ENCODE measurements at regions not wholly inside any gene's neighbourhood (a gene's known extent, or its start where the extent isn't known, plus 50 kb on each side); places are given as distances from the start of the nearest gene placed in this dataset.

DNA sequence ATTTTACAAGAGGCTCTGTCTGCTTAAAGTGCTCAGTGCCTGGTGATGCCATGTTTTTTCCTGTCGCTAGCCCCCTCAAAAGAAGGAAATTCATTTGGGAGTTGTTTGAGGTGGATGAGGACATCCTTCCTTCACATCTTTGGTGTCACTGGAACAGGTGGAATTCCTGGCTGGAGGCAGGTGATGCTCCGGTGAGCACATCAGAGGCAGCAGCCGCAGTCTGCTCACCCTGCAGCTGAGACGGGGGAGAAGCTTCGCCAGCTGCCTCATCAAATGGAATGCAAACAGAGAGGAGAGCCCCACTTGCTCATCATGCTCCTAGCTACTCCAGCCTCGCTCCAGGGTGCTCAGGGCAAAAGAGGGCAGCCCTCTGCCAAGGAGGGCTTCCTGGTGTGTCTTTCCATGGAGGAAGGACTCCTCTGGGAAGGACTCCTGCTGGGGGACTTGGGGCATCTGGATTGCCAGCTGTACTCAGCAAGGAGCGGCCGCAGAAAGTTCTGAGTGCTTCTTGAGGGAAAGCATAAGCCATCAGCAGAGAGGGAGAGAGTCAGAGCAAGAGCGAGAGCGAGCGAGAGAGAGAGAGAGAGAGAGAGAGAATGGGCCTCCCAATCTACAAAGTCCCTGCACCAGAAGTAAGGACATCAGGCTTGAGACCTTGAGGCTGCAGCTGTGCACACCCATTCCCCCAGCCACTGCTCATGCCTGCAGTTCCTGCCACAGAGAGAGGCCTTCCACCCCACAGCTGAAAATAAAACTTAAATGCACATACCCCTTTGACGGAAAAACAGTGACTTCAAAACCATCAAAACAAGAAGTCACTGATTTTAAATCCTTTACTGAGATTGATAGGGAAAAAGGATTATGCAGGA is 74.3 kb upstream of the UBL3 start:
- Histone ChIP-seq H3K4me1 (peaks cover 16 to 31% (median 24%) of the 10 kb centered on the region in 4 donors), H3K36me3 (no peaks in the 10 kb centered on the region), H3K9me3 (no peaks in the 10 kb centered on the region), H3K27me3 (no peaks in the 10 kb centered on the region), H3K27ac (peak overlapping the region; percentile 77 to 85 (median 78)), H3K4me3 (no peak overlapping the region)
- TF ChIP-seq, protein P1, sequence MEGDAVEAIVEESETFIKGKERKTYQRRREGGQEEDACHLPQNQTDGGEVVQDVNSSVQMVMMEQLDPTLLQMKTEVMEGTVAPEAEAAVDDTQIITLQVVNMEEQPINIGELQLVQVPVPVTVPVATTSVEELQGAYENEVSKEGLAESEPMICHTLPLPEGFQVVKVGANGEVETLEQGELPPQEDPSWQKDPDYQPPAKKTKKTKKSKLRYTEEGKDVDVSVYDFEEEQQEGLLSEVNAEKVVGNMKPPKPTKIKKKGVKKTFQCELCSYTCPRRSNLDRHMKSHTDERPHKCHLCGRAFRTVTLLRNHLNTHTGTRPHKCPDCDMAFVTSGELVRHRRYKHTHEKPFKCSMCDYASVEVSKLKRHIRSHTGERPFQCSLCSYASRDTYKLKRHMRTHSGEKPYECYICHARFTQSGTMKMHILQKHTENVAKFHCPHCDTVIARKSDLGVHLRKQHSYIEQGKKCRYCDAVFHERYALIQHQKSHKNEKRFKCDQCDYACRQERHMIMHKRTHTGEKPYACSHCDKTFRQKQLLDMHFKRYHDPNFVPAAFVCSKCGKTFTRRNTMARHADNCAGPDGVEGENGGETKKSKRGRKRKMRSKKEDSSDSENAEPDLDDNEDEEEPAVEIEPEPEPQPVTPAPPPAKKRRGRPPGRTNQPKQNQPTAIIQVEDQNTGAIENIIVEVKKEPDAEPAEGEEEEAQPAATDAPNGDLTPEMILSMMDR (IDR thresholded peaks at IDR 0.05) = peak in 1 of 6 experiments; percentile 18
- TF ChIP-seq EP300 (IDR thresholded peaks at IDR 0.05) = no peak
- DNase-seq (no peak), ATAC-seq (ENCODE audit: low FRiP score in 2 of 2) (peak in 1 of 2 donors; percentile 5)
- 65 to 71% methylated on average over 9 to 12 of the region's 12 CpGs for WGBS, 2 donors

DNA sequence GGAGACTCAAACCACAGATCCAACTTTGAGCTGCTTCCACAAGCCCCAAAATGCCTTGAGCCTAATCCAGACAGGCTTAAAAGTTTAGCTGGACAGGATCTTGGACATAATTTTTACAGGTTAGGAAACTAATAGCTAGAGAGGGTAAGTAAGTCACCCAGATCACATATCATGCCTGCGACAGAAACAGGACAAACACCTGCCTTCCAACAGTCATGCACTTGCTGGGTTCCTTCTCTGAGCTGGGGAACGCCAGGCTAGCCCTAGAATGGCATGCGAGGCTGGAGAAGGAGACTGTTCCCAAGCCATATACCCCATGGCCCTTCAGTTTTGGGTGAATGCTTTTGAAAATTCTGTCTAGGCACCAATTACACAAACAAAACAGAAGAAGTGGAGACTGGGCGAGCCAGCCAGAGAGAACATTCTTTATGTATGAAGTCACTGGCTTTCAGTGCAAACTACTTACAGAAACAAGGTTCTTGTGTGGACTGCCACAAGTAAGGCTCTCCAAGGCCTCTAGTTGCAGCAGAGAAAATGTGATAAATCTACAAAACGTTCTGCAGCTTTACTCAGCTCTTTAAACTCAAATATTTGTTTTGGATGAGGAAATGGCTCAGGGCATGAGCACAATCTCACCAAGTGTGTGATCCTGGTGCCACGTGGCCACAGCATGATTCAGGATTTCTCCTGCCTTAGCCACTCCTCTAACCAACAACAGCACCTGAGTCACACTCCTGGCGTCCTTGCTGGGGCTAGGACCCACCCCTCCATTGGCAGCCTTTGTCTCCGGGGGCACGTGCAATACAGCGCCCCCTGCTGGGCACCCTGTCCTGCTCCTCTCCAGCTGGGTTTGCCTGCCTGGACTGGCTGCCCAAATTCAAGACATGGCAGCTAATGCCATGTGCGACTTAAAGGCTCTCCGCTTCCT is 73.4 kb upstream of the UBL3 start:
- peak; percentile 91 to 93 for ATAC-seq (ENCODE audit: low FRiP score in 2 of 2)
- H3K36me3 ChIP-seq = no peaks in the 10 kb centered on the region
- no peaks in the 10 kb centered on the region for H3K27me3 ChIP-seq
- WGBS, 2 donors = 34 to 37% methylated on average over 8 to 12 of the region's 12 CpGs
- H3K9me3 ChIP-seq = no peaks in the 10 kb centered on the region
- DNase-seq = peak; percentile 83 to 93
- H3K4me1 ChIP-seq = peaks cover 16 to 31% (median 24%) of the 10 kb centered on the region in 4 donors
- peak overlapping the region; percentile 77 to 85 (median 82) for H3K27ac ChIP-seq
- TF ChIP-seq POLR2A (IDR thresholded peaks at IDR 0.05) (peak in 1 of 4 donors; percentile 16), POLR2AphosphoS5 (IDR thresholded peaks at IDR 0.05) (peak; percentile 56 to 60), EP300 (IDR thresholded peaks at IDR 0.05) (peak in 1 of 4 donors; percentile 87)
- TF ChIP-seq, protein P1 (IDR thresholded peaks at IDR 0.05) = peak; percentile 62 to 93 (median 84)
- H3K4me3 ChIP-seq = no peak overlapping the region

DNA sequence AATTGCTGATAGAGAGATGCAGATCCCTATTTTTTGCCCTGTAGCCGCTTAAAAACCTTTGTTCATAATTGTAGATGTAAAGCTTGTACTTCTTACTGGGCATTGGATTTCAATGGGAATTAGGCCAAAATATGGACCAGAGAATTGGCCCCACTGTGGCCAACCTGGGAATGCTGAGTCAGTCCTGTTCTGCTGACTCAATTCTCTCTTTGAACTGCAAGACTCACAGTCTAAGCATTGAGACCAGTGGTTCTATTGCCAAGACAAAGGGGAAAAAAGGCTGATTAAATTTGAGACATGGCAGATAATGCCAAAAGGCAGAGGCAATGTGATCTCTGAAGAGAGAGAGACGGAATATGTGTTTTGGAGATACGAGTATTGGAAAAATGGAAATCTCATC is 72.5 kb upstream of the UBL3 start:
- peak overlapping the region; percentile 77 to 85 (median 82) for H3K27ac ChIP-seq
- WGBS, 2 donors = 93 to 96% methylated on average over 3 of the region's 3 CpGs

DNA sequence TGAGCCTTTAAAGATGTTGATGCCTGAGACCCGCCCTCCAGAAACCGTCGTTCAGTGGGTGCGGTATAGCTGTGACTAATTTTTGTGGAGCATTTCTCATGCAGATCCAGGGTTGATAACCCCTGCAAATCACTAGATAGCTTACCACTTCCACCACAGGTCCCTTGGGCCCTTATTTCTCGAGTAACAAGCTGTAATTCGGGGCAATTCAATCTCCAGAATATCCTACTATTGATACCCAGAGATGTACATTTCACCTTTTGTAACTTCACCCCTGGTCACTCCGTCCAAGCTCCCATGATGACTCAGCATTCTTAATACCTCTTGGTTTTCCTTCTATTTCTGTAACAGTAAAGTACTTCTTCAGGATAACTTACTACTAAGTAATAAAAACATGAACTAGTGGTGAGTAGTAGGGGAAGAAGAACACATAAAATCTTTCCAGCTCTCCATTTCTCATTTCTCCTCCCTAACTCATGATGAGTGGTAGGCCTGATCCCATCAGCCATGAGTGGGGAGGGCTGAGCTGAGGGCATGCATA is 71.9 kb upstream of the UBL3 start:
- WGBS, 2 donors = 79 to 88% methylated on average over 7 of the region's 7 CpGs
- Histone ChIP-seq H3K27ac (peak overlapping the region; percentile 77 to 85 (median 82)), H3K27me3 (no peaks in the 10 kb centered on the region), H3K4me3 (no peak overlapping the region), H3K9me3 (no peaks in the 10 kb centered on the region), H3K36me3 (no peaks in the 10 kb centered on the region), H3K4me1 (peaks cover 16 to 31% (median 24%) of the 10 kb centered on the region in 4 donors)
- TF ChIP-seq, protein P1 (IDR thresholded peaks at IDR 0.05) = no peak
- TF ChIP-seq POLR2AphosphoS5 (IDR thresholded peaks at IDR 0.05) (no peak), EP300 (IDR thresholded peaks at IDR 0.05) (no peak), POLR2A (IDR thresholded peaks at IDR 0.05) (no peak)
- DNase-seq (no peak), ATAC-seq (ENCODE audit: low FRiP score in 2 of 2) (no peak)

More for the DNA sequence above, 72.5 kb upstream of the UBL3 start:
- no peaks in the 10 kb centered on the region for H3K9me3 ChIP-seq
- H3K4me1 ChIP-seq = peaks cover 16 to 31% (median 24%) of the 10 kb centered on the region in 4 donors
- no peak for DNase-seq
- no peak for ATAC-seq (ENCODE audit: low FRiP score in 2 of 2)
- H3K4me3 ChIP-seq = no peak overlapping the region
- no peak for TF ChIP-seq POLR2AphosphoS5 (IDR thresholded peaks at IDR 0.05)
- TF ChIP-seq POLR2A (IDR thresholded peaks at IDR 0.05) = no peak
- no peak for TF ChIP-seq EP300 (IDR thresholded peaks at IDR 0.05)
- TF ChIP-seq, protein P1 (IDR thresholded peaks at IDR 0.05) = no peak
- no peaks in the 10 kb centered on the region for H3K36me3 ChIP-seq
- no peaks in the 10 kb centered on the region for H3K27me3 ChIP-seq

Data from upper lobe of left lung (tissue), 6 donors.